ENCODE measurements at regions not wholly inside any gene's neighbourhood (a gene's known extent, or its start where the extent isn't known, plus 50 kb on each side); places are given as distances from the start of the nearest gene placed in this dataset.

DNA sequence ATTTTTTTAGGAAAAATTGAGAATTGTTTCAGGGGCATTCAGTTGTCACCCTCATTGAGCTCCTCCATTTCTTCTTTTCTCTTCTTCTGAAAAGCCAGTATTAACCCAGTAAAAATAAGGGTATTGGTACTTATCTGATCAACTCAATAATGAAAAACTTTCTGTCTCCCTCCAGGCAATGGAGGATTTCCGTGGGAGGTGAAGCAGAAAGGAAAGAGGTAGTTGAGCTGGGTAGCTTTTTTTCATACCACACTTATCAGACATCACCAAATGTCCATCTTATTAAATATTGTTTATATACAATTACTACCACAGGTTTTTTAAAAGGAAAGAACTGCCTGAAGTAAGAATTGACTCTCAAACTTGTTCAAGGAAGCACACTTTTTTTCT is 731.1 kb upstream of the ZNF608 start:
- no peak for DNase-seq
- intact Hi-C loops (cut with DNase I), result no loop called here
- 91 to 94% methylated on average over 1 of the region's 1 CpG for WGBS, 2 donors

DNA sequence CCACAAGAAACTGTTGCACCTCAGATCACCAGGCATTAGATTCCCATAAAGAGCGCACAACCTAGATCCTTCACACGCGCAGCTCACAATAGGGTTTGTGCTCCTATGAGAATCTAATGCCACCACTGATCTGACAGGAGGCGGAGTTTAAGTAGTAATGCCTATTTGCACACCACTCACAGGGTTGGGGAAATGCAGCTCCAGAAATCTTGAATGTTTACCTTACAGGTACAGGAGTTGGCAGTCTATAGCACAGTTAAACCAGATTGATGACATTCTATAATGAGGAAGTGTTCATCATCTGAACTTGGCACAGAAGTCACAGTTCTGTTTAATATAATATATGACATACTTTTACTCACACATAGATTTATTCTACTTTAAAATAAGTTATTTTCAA is 732.2 kb upstream of the ZNF608 start:
- Histone ChIP-seq H3K27ac (no peak overlapping the region), H3K9me3 (no peaks in the 10 kb centered on the region), H3K4me3 (no peak overlapping the region), H3K4me1 (peaks cover 0 to 22% (median 3%) of the 10 kb centered on the region in 4 donors), H3K36me3 (no peaks in the 10 kb centered on the region), H3K27me3 (no peaks in the 10 kb centered on the region)
- DNase-seq, result no peak
- WGBS, 2 donors, result 23 to 82% methylated on average over 4 of the region's 4 CpGs
- intact Hi-C loops (cut with DNase I), result no loop called here
- TF ChIP-seq, protein P1, sequence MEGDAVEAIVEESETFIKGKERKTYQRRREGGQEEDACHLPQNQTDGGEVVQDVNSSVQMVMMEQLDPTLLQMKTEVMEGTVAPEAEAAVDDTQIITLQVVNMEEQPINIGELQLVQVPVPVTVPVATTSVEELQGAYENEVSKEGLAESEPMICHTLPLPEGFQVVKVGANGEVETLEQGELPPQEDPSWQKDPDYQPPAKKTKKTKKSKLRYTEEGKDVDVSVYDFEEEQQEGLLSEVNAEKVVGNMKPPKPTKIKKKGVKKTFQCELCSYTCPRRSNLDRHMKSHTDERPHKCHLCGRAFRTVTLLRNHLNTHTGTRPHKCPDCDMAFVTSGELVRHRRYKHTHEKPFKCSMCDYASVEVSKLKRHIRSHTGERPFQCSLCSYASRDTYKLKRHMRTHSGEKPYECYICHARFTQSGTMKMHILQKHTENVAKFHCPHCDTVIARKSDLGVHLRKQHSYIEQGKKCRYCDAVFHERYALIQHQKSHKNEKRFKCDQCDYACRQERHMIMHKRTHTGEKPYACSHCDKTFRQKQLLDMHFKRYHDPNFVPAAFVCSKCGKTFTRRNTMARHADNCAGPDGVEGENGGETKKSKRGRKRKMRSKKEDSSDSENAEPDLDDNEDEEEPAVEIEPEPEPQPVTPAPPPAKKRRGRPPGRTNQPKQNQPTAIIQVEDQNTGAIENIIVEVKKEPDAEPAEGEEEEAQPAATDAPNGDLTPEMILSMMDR (IDR thresholded peaks at IDR 0.05), result no peak
- TF ChIP-seq POLR2A (IDR thresholded peaks at IDR 0.05) (no peak), EP300 (IDR thresholded peaks at IDR 0.05) (no peak), POLR2AphosphoS5 (IDR thresholded peaks at IDR 0.05) (no peak)

More for the DNA sequence above, 731.1 kb upstream of the ZNF608 start:
- Histone ChIP-seq H3K4me1 (peaks cover 0 to 12% (median 3%) of the 10 kb centered on the region in 4 donors), H3K9me3 (no peaks in the 10 kb centered on the region), H3K36me3 (no peaks in the 10 kb centered on the region), H3K27me3 (no peaks in the 10 kb centered on the region), H3K27ac (no peak overlapping the region), H3K4me3 (no peak overlapping the region)
- no peak for TF ChIP-seq POLR2A (IDR thresholded peaks at IDR 0.05)
- TF ChIP-seq EP300 (IDR thresholded peaks at IDR 0.05), result no peak
- TF ChIP-seq, protein P1 (IDR thresholded peaks at IDR 0.05), result no peak
- no peak for TF ChIP-seq POLR2AphosphoS5 (IDR thresholded peaks at IDR 0.05)

DNA sequence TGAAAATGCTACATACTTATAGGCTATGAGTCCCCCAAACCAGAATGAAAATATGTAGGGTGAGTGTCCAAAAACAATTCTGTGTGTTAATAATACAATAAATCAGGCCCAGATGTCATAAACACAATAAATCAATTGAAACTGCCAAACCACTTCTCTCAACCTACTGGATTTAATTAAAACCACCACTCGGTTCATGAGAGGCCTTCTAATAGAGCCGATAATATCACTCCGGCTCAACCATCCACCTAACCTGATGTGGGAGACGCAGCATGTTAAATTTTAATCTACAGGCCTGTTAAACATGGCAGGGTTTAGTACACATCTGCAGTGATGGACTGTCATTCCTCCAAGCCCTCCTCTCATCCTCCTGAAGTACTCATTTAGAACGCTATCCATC is 734.5 kb upstream of the ZNF608 start:
- Histone ChIP-seq H3K4me1 (peaks cover 0 to 38% (median 21%) of the 10 kb centered on the region in 4 donors), H3K9me3 (no peaks in the 10 kb centered on the region), H3K4me3 (no peak overlapping the region), H3K27ac (peak overlapping the region in 1 of 4 donors; percentile 24), H3K36me3 (no peaks in the 10 kb centered on the region), H3K27me3 (no peaks in the 10 kb centered on the region)
- TF ChIP-seq EP300 (IDR thresholded peaks at IDR 0.05), result no peak
- no peak for TF ChIP-seq POLR2A (IDR thresholded peaks at IDR 0.05)
- TF ChIP-seq POLR2AphosphoS5 (IDR thresholded peaks at IDR 0.05), result no peak
- TF ChIP-seq, protein P1 (IDR thresholded peaks at IDR 0.05), result no peak
- no peak for DNase-seq
- 75 to 85% methylated on average over 5 of the region's 5 CpGs for WGBS, 2 donors
- intact Hi-C loops (cut with DNase I), result loop anchor here (10.0 kb wide), 1 partner anchor 576 kb away; no protein-coding TSS in a partner anchor

DNA sequence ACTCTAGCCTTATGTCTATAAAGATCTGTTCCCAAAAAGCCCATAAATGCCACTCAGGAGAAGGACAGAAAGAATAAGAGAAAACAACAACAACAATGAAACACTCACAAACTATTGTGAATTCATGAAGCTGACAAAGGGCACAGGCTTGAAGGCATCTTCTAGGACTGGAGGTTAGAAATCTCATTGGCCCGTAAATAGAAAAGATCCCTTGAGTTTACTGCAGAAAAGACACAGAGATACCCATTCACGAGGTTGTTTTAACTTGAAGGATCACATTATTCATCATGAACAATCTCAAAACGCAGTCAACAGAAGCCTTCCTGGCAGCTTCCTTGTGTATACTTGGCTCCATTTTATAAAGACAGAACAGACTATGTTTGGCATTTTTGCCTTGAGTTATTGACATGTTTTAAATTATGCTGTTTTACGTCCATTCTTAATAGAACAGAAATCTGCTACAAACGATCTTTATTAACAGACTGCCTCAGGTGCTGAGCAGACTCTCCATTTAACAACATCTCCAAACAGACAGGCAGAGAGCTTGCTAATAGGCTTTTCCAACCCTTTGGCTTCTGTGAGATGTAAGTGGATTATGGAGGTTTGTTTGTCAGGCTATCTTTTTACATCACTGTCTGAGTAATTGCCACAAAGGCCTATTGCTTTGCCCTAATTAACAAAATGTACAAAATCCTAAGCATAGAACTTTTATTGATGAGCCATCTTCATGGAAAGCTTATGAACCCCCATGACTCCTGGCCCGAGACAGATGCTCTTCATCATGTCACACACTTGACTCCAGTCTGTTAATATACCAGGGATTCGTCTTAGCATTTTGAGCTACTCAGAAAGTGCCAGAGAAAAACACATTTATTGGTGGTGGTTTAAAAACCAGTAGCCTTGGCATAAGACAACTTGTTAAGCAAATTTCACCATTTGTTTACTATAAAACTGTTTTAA is 735.3 kb upstream of the ZNF608 start:
- no peak overlapping the region for H3K4me3 ChIP-seq
- H3K27ac ChIP-seq, result peak overlapping the region; percentile 8 to 10 (median 9)
- WGBS, 2 donors, result 80 to 87% methylated on average over 7 of the region's 7 CpGs
- intact Hi-C loops (cut with DNase I), result loop anchor here (10.0 kb wide), 1 partner anchor 577 kb away; no protein-coding TSS in a partner anchor
- TF ChIP-seq POLR2AphosphoS5 (IDR thresholded peaks at IDR 0.05) (no peak), POLR2A (IDR thresholded peaks at IDR 0.05) (no peak), EP300 (IDR thresholded peaks at IDR 0.05) (no peak)
- TF ChIP-seq, protein P1 (IDR thresholded peaks at IDR 0.05), result no peak
- H3K27me3 ChIP-seq, result no peaks in the 10 kb centered on the region
- DNase-seq, result no peak
- peaks cover 0 to 46% (median 28%) of the 10 kb centered on the region in 4 donors for H3K4me1 ChIP-seq
- H3K9me3 ChIP-seq, result no peaks in the 10 kb centered on the region
- H3K36me3 ChIP-seq, result no peaks in the 10 kb centered on the region

Measured in sigmoid colon (tissue), 6 donors.